NCI-H446 (cell line): ENCODE measurements at regions not wholly inside any gene's neighbourhood (a gene's known extent, or its start where the extent isn't known, plus 50 kb on each side); places are given as distances from the start of the nearest gene placed in this dataset.
"Not testable (repeated sequence)": the region's sequence is repeated elsewhere in the genome, so short reads cannot be mapped to it uniquely, and the experiment has no call there.

ENCODE experiments used
- DNase-seq, 2 experiments: peaks; one replicate each; lab custom pipeline; 2025; lab: John Stamatoyannopoulos, UW

DNA sequence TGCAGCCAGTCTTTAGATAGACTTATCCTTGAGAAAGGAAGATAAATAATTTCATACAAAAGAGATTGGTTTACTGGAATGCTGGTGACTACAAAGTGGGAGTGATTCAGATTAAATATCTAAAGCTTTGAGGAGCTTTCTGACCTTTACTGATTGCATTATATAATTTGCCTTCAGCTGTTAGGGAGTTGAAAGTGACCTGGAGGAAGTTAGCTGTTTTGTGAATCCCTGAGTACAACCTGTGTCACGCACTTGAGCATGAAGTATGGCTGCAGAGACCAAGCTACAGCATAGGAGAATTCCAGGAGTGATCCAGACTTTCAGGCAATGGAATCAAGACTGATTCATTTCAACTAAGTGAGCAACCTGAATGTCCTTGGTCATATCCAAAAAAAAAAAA, 1848.3 kb upstream of the RAG2 start:
- no peak for DNase-seq

DNA sequence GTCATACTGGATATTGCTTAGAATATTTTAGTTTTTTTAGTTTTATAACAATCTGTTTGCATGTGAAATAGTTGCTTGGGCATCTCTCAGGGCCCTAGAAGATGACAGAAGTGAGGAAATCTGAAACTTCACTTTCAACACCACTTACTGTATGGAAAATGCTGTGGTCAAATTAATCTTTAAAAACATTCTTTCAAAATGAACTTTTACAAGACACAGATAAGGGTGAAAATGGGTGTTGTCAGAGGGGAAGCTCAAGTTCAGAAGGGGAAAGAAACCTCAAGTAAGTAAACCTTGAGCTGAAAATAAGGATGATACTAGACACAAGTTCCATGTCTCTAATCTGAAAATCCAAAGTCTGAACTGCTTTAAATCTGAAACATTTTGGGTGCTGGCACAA, 1840.1 kb upstream of the RAG2 start:
- DNase-seq: no peak

DNA sequence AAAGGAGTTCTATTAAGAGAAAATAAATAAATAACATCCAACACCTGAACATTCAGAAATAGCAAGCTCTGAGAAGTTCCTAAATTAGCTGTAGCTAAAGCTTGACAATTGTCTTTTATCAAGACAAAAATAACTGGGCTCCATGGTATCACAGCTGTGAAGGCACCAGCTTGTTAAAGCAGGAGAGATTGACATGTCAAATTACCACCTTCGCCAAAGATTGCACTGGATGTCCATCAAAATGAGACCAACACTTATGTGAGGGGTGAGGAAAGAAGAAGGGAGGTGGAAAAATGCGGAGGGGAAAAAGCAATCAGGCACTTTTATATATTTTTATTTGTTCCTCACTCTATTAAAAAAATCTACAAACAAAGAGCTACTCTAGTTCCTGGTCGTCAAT, 1827.5 kb upstream of the RAG2 start:
- DNase-seq: no peak

DNA sequence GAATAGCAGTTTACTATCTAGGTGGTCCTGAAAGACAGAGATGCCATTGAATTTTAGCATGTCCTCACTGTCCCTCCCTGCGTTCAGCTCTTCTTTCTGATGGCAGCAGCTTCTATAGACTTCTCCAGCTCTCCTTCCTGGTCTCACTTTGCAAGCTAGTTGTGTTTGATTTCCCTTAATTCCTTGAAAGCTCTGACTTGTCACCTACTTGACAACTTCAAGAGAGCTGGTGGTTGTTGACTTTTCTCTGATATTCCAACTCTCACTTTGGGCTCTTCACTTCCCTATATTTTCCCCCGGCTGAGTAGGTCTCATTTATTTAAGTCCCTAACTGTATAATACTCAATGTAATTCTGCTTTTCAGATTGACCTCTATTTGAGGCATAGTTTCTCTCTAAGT, 1825.0 kb upstream of the RAG2 start:
- no peak for DNase-seq

DNA sequence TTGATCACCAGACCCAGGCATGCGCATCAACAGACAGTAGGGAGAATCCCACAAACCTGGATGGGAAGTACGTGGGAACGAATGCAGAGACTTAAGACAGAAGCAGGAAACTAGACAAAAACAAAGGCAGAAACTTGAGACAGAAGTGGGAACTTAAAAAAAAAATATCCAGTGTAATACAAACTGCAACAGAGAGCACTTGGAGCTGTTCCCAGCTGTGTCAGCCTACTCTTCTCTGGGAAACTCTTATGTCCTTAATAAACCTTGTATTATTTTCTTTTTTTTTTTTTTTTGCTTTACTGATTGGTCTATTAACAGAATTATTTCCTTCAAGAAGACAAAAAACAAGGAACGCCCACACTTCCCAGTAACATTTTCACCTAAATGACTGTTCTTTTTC, 1818.1 kb upstream of the RAG2 start:
- DNase-seq: no peak

DNA sequence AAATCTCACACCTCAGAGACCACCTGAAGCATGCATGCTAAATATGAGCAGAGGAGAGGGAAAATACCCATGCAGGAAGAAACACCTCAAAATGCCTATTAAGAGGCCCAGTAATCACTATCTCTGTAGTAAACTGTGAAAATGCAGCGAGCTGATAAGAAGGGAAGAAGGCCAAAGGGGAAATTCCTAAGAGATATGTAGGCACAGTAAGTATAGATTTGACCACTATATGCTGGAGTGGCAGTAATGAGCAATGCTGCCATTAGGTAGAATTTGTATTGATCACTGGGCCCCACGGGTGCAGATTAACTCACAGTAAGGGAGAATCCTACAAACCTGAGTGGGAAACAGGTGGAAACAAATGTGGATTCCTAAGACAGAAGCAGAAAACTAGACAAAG, 1813.1 kb upstream of the RAG2 start:
- no peak for DNase-seq

DNA sequence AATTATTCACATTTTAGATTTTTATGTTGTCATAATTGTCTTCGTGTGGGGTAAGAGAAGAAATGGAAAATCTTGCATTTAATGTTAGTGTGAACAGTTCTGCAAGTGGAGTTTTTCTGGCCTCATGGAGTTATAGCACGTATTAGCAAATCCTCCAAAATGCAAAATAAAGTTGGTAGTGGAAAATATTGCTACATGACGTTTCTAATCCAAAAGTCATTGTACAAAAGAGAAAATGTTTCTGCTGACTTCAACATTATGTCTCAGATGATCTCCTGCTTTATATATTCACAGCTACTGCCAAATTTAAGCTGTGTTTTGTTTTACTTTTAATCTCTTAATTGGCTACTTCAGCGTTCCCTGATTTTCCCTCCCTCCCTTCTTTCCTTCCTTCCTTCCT, 1804.0 kb upstream of the RAG2 start:
- DNase-seq: no peak

DNA sequence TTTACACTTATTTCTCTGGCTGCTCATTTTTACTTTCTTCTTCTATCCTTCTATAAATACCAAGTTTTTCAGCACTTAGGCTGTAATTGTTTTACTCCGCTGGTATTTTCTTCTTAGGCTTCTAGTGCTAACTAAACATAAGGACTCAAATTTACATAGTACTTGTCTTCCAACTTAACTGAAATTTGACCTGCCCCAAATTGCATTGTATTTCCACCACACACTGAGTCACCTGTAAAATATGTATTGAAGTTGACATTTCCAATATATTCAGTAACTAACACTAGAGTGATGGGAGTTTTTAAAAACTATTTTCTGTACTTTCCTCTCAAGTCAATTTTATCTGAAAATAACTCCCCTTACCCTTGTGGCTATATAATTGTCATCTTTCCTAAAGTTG, 1794.1 kb upstream of the RAG2 start:
- no peak for DNase-seq

DNA sequence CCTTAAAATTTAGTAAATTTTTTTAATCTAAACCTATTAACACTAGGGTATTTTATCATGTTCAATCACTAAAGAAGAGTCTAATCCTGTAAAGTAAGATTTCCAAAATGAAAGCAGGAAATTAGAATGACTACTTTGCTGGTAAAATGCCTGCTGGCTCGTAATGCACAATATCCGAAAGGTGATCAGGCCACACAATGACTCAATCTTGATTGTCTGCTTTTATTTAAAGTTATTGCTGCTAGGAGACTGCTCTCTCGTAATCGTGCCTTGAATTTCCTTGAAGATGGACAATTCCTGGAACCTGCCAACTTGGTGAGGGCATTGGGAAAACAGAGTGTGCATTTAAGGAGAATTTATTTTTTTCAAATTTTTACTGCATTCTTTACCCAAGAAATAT, 1786.5 kb upstream of the RAG2 start:
- no peak for DNase-seq

DNA sequence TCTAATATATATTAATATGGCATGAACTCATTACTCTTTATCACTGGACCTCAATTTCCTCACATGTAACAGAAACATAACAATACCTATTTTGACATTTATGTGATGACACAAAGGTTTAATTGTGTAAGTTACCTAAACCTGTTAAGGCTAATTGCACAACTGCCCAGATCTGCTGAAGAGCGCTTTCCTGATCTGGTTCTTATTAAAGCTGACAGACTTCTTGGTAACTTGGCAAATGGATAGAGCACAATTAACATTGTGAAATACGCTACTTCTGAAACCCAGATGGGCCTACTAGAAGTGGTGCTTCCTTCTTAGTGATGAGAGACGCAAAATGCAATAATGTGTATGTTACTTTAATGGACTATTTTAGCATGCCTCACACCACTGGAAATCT, 1767.2 kb upstream of the RAG2 start:
- DNase-seq: no peak

DNA sequence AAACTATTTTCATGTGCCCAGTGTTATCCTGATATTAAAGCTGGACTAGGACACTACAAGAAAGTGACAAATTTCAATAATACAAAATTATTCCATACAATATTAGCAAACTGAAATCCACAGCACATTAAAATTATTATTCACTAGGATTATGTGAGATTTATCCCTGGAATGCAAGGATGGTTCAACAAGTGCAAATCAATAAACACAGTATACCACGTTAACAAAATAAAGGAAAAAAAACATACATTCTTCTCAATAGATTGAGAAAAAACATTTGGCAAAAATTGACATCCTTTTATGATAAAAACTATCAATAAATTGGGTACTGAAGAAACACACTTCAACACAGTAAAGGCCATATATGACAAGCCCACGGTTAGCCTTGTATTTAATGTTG, 1758.2 kb upstream of the RAG2 start:
- no peak for DNase-seq

DNA sequence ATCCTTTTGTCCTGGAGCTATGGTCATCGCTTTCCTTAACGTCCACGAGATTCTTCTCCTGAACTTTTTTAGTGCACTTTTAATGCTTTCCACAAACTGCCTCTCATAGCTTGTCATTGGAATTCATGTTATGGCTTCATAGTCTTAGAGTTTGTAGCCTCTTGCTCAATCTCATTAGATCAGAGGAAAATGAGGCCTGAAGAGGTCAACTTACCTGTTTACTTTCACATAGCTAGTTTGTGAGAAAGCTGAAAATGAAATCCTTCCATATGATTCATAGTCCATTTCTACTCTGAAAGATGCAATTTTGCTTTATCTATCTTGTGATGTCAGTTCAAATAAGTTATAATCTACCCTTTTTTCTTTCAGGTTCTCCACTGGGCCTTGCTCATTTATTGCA, 1747.2 kb upstream of the RAG2 start:
- DNase-seq: no peak

DNA sequence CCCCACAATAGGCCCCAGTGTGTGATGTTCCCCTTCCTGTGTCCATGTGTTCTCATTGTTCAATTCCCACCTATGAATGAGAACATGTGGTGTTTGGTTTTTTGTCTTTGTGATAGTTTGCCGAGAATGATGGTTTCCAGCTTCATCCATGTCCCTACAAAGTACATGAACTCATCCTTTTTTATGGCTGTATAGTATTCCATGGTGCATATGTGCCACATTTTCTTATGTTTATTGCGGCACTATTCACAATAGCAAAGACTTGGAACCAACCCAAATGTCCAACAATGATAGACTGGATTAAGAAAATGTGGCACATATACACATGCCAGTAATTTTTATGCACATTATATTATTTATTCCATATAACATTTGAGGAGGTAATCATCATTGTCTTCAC, 1743.6 kb upstream of the RAG2 start:
- not testable (repeated sequence) for DNase-seq

DNA sequence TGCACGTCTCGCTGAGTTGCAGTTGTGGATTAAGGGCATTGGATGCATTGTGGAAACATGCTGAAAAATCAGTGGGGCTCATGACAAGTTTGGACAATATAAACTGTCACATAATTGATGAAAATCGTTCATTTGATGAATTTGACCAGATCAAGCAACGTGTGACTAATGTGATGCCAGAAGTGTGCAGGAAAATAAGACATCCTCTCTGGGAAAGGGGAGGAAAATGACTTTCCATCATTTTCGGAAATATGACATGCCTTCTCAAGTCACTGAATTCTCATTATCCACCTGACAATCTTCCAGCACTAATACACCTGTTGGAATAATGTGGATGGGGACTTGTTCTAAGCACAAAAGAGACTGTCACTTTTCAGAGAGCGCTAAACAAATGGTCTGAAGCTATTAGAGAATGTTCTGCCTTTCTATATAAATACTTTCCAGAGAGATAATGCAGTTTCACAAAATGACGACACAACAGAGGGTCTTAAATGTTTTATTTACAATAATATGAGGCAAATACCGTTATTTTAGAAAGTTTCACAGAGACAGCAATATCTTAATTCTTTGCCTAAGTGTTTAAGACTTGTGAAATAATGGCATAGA, 1741.9 kb upstream of the RAG2 start:
- DNase-seq: no peak

DNA sequence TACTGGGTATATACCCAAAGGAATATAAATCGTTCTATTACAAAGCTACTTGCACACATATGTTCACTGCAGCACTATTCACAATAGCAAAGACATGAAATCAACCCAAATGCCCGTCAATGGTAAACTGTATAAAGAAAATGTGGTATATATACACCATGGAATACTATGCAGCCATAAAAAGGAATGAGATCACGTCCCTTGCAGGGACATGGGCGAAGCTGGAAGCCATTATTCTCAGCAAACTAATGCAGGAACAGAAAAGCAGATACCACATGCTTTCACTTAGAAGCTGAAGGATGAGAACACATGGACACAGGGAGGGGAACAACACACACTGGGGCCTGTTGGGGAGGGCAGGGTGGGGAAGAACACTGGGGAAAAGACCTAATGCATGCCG, 1740.0 kb upstream of the RAG2 start:
- DNase-seq: not testable (repeated sequence)

DNA sequence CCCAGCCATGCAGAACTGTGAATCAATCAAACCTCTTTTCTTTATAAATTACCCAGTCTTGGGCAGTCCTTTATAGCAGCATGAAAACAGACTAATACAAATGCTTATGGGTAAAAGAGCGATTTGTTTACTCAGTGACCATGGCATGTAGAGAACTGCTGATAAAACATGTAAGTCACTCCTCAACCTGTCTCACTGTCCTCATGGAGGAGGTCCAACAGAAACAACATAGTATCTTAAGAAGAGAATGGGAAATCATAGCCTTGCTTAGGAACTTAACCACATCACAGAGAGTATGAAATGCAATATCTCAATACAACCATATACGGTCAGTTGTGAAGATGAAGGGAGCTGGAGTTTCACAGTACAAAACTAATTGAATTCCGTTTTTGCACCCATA, 1734.0 kb upstream of the RAG2 start:
- DNase-seq: no peak

DNA sequence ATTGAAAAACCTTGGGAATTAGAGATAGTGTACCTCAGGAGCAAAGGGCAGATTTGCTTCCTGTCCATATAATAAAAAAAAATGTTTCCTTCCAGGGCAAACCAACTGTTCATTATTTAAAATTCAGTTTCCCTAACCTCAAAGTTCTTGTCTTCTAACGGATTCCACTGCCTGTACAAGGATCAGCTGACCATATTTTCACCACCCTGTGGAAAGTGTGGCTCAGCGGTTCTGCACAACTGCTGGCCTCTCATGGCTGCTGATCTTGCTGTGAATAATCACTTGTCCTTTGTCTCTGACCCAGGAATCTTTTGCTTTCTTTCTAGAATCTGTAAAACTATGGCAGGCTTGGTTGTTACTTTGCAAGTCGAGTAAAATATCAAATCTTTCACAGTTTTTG, 1732.5 kb upstream of the RAG2 start:
- no peak for DNase-seq

DNA sequence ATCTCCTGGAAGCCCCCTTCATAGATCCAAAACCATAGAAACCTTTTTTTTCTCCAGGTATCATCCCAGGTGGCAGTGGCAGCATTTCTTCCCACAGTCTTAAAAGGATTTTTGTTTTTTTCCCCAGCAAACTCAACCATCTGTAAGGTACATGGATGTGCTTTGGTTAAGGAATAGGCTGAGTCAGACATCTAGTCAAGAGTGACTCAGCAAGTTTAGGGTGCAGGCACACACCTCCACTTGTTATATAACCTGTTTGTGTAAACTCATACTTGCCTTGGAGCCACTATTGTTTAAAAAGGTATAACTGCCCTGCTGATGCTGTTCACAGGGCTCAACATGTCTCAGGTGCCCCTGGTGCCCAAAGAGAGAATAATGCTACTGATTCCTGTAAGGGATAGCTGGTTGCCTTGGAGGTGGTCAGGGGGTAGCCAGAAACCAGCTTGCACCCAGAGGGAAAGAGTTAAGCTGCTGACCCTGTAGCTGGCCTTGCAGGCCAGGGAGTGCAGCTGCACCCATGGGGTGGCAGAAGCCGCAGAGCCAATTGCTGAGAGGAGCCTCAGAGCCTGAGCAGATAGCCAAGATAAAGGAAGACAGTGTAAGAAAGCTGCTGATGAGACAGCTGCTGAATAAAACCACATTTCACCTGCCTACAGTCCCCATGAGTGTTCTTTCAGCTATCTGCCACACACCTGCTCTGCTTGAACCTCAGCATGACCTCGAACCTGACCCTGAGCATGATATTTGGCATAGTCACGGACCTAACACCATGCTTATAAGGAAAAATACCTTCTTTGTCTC, 1726.1 kb upstream of the RAG2 start:
- no peak for DNase-seq

DNA sequence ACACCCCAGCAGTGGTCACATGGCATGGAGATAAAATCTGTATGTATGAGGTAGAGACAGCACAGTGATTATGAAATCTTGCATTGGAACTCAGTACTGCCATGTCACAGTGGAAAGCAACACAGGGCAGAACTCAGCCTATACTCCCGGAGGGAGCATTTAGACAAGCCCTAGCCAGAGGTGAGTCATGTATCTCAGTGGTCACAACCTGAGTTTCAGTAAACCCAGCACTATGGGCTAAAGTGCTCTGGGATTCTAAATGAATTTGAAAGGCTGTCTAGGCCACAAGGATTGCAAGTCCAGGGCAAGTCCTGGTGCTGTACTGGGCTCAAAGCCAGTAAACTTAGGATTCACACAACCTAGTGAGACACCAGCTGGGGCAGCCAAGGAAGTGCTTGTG, 1717.1 kb upstream of the RAG2 start:
- DNase-seq: peak in 1 of 2 experiments; percentile 40

DNA sequence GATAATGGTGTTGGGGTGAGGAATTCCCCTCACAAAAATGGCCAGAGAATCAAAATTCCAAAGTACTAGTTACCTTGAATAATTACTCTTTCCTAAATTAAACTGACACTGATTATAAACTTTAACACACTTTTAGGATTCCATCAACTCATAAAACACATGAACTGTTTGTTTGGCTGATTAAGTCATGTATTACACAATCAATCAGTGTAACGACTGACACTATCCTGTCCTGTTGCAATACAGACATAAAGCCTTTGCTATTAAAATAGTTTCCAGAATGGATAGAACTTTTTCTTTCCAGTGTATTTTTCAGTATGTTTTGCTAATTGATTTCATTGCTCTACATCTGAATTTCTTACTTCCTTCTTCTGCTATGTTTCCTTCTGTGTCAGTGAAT, 1709.4 kb upstream of the RAG2 start:
- no peak for DNase-seq

DNA sequence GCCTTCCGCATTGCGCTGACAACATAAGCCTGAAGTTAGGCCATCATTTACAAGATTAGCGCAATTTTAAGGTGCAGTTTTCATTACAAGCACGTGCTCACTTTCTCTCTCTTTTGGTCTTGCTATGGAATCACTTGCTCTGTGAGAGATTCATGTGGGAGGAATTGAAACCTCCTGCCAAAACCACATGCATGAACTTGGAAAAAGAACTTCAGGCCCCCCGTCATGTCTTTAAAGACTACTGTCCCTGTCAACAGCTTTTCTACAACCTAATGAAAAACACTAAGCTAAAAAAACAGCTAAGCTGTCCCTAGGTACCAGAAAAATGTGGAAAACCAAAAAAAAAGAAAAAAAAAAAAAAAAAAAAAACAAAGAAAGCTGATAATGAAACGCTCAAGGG, 1707.6 kb upstream of the RAG2 start:
- peak in 1 of 2 experiments; percentile 28 for DNase-seq

DNA sequence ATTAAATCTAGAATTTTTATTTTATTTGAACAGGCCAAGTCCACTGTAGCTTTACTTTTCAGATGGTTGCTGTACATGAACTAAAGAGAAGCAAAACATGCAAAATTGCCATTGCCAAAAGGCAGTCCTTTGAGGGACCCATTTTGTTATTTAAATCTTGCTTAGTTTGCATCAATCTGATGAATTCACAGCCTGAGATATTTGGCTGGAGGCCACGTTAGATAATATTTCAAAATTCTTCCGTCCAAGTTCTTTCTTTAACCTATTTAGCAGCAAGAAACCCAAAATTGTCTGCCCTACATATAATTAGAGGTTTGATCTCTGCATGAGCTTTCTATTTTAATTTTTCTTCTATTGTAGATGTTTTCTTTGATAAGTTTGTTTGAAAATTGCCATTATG, 1706.9 kb upstream of the RAG2 start:
- DNase-seq: peak in 1 of 2 experiments; percentile 49

DNA sequence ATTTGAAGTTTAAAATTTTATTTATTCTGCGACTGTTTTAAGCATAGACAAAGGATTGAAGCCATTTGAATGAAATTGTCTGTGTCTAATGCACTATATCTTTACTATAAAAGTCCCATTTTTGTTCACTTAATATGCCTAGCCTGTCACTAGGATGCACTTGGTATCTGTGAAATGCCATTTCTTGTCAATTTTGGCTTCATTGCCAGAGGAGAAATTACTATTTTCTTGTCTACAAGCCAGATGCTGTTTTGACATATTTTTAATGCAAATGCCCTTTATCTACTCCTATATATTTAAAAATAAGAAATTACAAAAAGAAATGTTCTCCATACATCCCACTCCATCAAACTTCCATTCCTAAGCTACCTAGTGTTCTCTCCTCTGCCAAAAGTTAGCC, 1704.5 kb upstream of the RAG2 start:
- no peak for DNase-seq

DNA sequence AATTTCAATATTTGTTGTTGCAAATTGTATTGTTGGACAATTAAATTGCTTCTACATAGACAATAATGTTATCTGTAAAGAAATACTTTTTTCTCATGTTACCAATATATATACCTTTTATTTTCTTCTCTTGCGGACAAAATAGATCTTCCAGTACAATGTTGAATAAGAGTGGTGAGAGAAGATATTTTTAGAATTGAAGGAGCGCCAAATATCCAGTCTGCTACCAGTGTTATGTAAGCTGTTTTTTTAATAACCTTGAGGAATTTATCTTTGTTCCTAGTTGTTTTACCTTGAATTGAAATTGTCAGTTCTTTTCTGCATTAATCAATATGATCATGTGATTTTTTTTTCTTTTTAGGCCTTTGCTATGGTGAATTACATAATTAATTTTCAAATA, 1702.5 kb upstream of the RAG2 start:
- peak in 1 of 2 experiments; percentile 3 for DNase-seq
